HEK293 (cell line): ENCODE measurements at regions not wholly inside any gene's neighbourhood (a gene's known extent, or its start where the extent isn't known, plus 50 kb on each side); places are given as distances from the start of the nearest gene placed in this dataset.
"Not testable (repeated sequence)": the region's sequence is repeated elsewhere in the genome, so short reads cannot be mapped to it uniquely, and the experiment has no call there.

ENCODE experiments used
- CTCF ChIA-PET: fragments of 350-600 bp; formaldehyde crosslinking; extraction: SDS; loops from one replicate; lab custom pipeline; 2021; ENCODE audit warnings: antibody characterized with exemption; lab: Yijun Ruan, JAX
- POLR2A ChIA-PET: fragments of 300-600 bp; formaldehyde crosslinking; extraction: SDS; loops from one replicate; lab custom pipeline; 2020; ENCODE audit warnings: antibody characterized with exemption, inconsistent platforms; lab: Yijun Ruan, JAX
- H3K27ac ChIP-seq: fragments of 200-500 bp; sonication (Bioruptor generic); 2 replicates; pipeline ENCODE4 v1.5.1; 2014; ENCODE audit warnings: low read depth, low read length, control low read depth, inconsistent platforms; ENCODE audit errors: extremely low read depth
- H3K36me3 ChIP-seq, 2 experiments: fragments of 200-500 bp in 1 of 2; sonication (Bioruptor generic) in 1 of 2; 1 replicate in 1 of 2; 2 replicates in 1 of 2; pipeline ENCODE4 v1.5.1; 2014 to 2017; ENCODE audit warnings: inconsistent platforms in 2 of 2, low read length in 2 of 2; ENCODE audit not compliant: control insufficient read depth in 2 of 2, insufficient read depth in 1 of 2
- H3K4me1 ChIP-seq: fragments of 200-500 bp; sonication (Bioruptor generic); 2 replicates; pipeline ENCODE4 v1.5.1; 2014; ENCODE audit warnings: mild to moderate bottlenecking, low read length, inconsistent platforms; ENCODE audit not compliant: control insufficient read depth, insufficient read depth
- H3K4me3 ChIP-seq: 2 replicates; pipeline ENCODE4 v1.5.1; 2011; ENCODE audit warnings: low read depth, mild to moderate bottlenecking, control low read depth, low read length, moderate library complexity
- H3K9me3 ChIP-seq: fragments of 200-500 bp; sonication (Bioruptor generic); 2 replicates; pipeline ENCODE4 v1.5.1; 2014; ENCODE audit warnings: low read depth, low read length, inconsistent platforms; ENCODE audit not compliant: control insufficient read depth, insufficient read depth
- OVOL3 ChIP-seq: fragments of 450-650 bp; formaldehyde crosslinking; IDR thresholded peaks from 2 replicates; pipeline ENCODE4 v1.5.1; 2016; ENCODE audit warnings: missing biosample characterization, missing genetic modification characterization
- SP2 ChIP-seq: fragments of 450-650 bp; formaldehyde crosslinking; IDR thresholded peaks from 2 replicates; pipeline ENCODE4 v1.5.1; 2016; ENCODE audit warnings: missing biosample characterization, missing genetic modification characterization
- YY1 ChIP-seq: fragments of 450-650 bp; formaldehyde crosslinking; IDR thresholded peaks from 2 replicates; pipeline ENCODE4 v1.5.1; 2018; ENCODE audit warnings: missing biosample characterization, missing genetic modification characterization
- YY2 ChIP-seq: fragments of 450-650 bp; formaldehyde crosslinking; IDR thresholded peaks from 2 replicates; pipeline ENCODE4 v1.5.1; 2016; ENCODE audit warnings: missing biosample characterization, missing genetic modification characterization
- ZNF132 ChIP-seq: fragments of 450-650 bp; formaldehyde crosslinking; IDR thresholded peaks from 2 replicates; pipeline ENCODE4 v1.5.1; 2017; ENCODE audit warnings: missing biosample characterization, missing genetic modification characterization, borderline replicate concordance
- ZNF146 ChIP-seq: fragments of 450-650 bp; formaldehyde crosslinking; IDR thresholded peaks from 2 replicates; pipeline ENCODE4 v1.5.1; 2016; ENCODE audit warnings: missing biosample characterization, missing genetic modification characterization
- ZNF155 ChIP-seq: fragments of 450-650 bp; formaldehyde crosslinking; IDR thresholded peaks from 2 replicates; pipeline ENCODE4 v1.5.1; 2016; ENCODE audit warnings: missing biosample characterization, missing genetic modification characterization
- ZNF184 ChIP-seq: fragments of 450-650 bp; IDR thresholded peaks from 2 replicates; pipeline ENCODE4 v1.5.1; 2018; ENCODE audit warnings: missing biosample characterization, mild to moderate bottlenecking, missing genetic modification characterization
- ZNF2 ChIP-seq: fragments of 450-650 bp; formaldehyde crosslinking; IDR thresholded peaks from 2 replicates; pipeline ENCODE4 v1.5.1; 2016; ENCODE audit warnings: missing biosample characterization, missing genetic modification characterization
- ZNF292 ChIP-seq: fragments of 450-650 bp; formaldehyde crosslinking; IDR thresholded peaks from 2 replicates; pipeline ENCODE4 v1.5.1; 2016; ENCODE audit warnings: low read depth, missing biosample characterization, missing genetic modification characterization, borderline replicate concordance
- ZNF433 ChIP-seq: fragments of 450-650 bp; formaldehyde crosslinking; IDR thresholded peaks from 2 replicates; pipeline ENCODE4 v1.5.1; 2016; ENCODE audit warnings: missing biosample characterization, missing genetic modification characterization, low read depth
- ZNF510 ChIP-seq: fragments of 450-650 bp; formaldehyde crosslinking; IDR thresholded peaks from 2 replicates; pipeline ENCODE4 v1.5.1; 2018; ENCODE audit warnings: mild to moderate bottlenecking, missing genetic modification characterization, missing biosample characterization; ENCODE audit not compliant: insufficient replicate concordance
- ZNF530 ChIP-seq: fragments of 450-650 bp; formaldehyde crosslinking; IDR thresholded peaks from 2 replicates; pipeline ENCODE4 v1.5.1; 2016; ENCODE audit warnings: low read depth, missing biosample characterization, missing genetic modification characterization
- ZNF585B ChIP-seq: fragments of 450-650 bp; formaldehyde crosslinking; IDR thresholded peaks from 2 replicates; pipeline ENCODE4 v1.5.1; 2016; ENCODE audit warnings: missing biosample characterization, missing genetic modification characterization
- ZNF658 ChIP-seq: fragments of 450-650 bp; formaldehyde crosslinking; IDR thresholded peaks from 2 replicates; pipeline ENCODE4; 2016; ENCODE audit warnings: missing biosample characterization, missing genetic modification characterization
- ZNF785 ChIP-seq: fragments of 450-650 bp; formaldehyde crosslinking; IDR thresholded peaks from 2 replicates; pipeline ENCODE4 v1.5.1; 2016; ENCODE audit warnings: missing biosample characterization, missing genetic modification characterization
- ZNF791 ChIP-seq: fragments of 450-650 bp; formaldehyde crosslinking; IDR thresholded peaks from 2 replicates; pipeline ENCODE4 v1.5.1; 2016; ENCODE audit warnings: missing biosample characterization, missing genetic modification characterization
- TF ChIP-seq, protein P1 (sequence below): fragments of 450-650 bp; formaldehyde crosslinking; IDR thresholded peaks from 2 replicates; pipeline ENCODE4 v1.5.1; 2016; ENCODE audit warnings: missing biosample characterization, missing genetic modification characterization
- TF ChIP-seq, protein P2 (sequence below): fragments of 450-650 bp; formaldehyde crosslinking; IDR thresholded peaks from 2 replicates; pipeline ENCODE4 v1.5.1; 2016; ENCODE audit warnings: missing biosample characterization, missing genetic modification characterization, low read depth
- TF ChIP-seq, protein P3 (sequence below): fragments of 450-650 bp; formaldehyde crosslinking; IDR thresholded peaks from 2 replicates; pipeline ENCODE4 v1.5.1; 2016; ENCODE audit warnings: missing biosample characterization, missing genetic modification characterization, borderline replicate concordance
- TF ChIP-seq, protein P4 (sequence below): fragments of 450-650 bp; formaldehyde crosslinking; IDR thresholded peaks from 2 replicates; pipeline ENCODE4 v1.5.1; 2016; ENCODE audit warnings: missing biosample characterization, missing genetic modification characterization
- TF ChIP-seq, protein P5 (sequence below): fragments of 450-650 bp; formaldehyde crosslinking; IDR thresholded peaks from 2 replicates; pipeline ENCODE4 v1.5.1; 2017; ENCODE audit warnings: missing biosample characterization, mild to moderate bottlenecking, missing genetic modification characterization, moderate library complexity
- TF ChIP-seq, protein P6 (sequence below): fragments of 450-650 bp; formaldehyde crosslinking; IDR thresholded peaks from 2 replicates; pipeline ENCODE4 v1.5.1; 2016; ENCODE audit warnings: missing biosample characterization, missing genetic modification characterization

DNA sequence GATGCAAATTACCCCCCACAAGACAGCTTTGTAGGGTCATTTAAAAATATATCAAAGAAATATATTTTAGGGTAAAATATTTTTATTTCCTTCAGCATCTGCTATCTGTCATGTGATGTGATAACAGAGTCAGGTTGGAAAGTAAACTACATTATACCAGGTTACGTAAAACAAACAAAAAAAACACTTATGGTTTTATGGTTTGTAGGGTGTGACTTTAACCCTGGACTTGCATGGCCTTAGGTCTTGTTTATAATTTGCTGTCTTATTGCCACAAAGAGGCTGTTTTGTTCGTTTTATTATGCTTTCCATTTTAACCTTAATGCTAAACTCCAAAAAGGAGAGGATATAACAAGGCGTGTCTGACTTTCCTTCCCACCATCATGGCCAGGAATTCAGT, 244.5 kb upstream of the MME start:
- Histone ChIP-seq H3K36me3 (no peaks in the 10 kb centered on the region), H3K4me3 (no peak overlapping the region), H3K27ac (no peak overlapping the region), H3K9me3 (no peaks in the 10 kb centered on the region), H3K4me1 (no peaks in the 10 kb centered on the region)
- CTCF ChIA-PET: no interaction called here
- no peak for TF ChIP-seq ZNF791 (tag by site-specific recombination)
- no peak for TF ChIP-seq ZNF658 (tag by site-specific recombination)
- TF ChIP-seq ZNF433 (tag by site-specific recombination): no peak
- TF ChIP-seq SP2 (tag by site-specific recombination): no peak
- TF ChIP-seq ZNF530 (tag by site-specific recombination): no peak
- no peak for TF ChIP-seq ZNF2 (tag by site-specific recombination)
- TF ChIP-seq, protein P1, sequence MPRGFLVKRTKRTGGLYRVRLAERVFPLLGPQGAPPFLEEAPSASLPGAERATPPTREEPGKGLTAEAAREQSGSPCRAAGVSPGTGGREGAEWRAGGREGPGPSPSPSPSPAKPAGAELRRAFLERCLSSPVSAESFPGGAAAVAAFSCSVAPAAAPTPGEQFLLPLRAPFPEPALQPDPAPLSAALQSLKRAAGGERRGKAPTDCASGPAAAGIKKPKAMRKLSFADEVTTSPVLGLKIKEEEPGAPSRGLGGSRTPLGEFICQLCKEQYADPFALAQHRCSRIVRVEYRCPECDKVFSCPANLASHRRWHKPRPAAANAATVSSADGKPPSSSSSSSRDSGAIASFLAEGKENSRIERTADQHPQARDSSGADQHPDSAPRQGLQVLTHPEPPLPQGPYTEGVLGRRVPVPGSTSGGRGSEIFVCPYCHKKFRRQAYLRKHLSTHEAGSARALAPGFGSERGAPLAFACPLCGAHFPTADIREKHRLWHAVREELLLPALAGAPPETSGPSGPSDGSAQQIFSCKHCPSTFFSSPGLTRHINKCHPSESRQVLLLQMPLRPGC: no peak
- no peak for TF ChIP-seq YY2 (tag by site-specific recombination)
- TF ChIP-seq, protein P2, sequence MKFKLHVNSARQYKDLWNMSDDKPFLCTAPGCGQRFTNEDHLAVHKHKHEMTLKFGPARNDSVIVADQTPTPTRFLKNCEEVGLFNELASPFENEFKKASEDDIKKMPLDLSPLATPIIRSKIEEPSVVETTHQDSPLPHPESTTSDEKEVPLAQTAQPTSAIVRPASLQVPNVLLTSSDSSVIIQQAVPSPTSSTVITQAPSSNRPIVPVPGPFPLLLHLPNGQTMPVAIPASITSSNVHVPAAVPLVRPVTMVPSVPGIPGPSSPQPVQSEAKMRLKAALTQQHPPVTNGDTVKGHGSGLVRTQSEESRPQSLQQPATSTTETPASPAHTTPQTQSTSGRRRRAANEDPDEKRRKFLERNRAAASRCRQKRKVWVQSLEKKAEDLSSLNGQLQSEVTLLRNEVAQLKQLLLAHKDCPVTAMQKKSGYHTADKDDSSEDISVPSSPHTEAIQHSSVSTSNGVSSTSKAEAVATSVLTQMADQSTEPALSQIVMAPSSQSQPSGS (tag by site-specific recombination): no peak
- TF ChIP-seq YY1 (tag by site-specific recombination): no peak
- TF ChIP-seq ZNF510 (tag by site-specific recombination): no peak
- TF ChIP-seq OVOL3: no peak
- TF ChIP-seq ZNF146 (tag by site-specific recombination): no peak
- POLR2A ChIA-PET: no interaction called here

DNA sequence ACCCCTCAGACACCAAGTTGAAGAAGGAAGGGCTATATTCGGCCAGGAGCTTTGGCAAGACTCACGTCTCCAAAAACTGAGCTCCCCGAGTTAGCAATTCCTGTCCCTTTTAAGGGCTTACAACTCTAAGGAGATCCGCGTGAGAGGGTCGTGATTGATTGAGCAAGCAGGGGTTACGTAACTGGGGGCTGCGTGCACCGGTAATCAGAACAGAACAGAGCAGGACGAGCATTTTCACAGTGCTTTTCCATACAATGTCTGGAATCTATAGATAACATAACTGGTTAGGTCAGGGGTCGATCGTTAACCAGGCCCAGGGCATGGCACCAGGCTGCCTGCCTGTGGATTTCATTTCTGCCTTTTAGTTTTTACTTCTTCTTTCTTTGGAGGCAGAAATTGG, 245.3 kb upstream of the MME start:
- POLR2A ChIA-PET, H3K4me3 ChIP-seq, CTCF ChIA-PET, H3K4me1 ChIP-seq, H3K27ac ChIP-seq, H3K9me3 ChIP-seq, H3K36me3 ChIP-seq: not testable (repeated sequence)

DNA sequence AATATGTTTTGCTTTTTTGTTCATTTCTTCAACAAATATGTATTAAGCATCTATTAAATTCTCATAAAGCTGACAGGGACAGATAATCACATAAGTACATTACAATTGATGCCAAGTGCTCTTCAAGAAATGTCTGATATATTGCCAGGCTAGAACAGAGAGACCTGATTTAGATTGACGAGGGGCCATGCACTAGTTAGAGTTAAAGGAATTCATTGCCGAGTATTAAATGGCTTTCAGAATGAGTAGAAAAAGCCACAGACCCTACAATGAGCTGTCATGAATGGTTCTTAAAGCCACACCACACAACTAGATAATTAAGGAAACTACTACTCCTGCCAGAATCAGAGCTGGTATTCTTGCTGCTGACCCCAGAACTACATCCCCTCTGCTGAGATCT, 250.2 kb upstream of the MME start:
- H3K9me3 ChIP-seq: no peaks in the 10 kb centered on the region
- ChIA-PET CTCF (interaction anchor here (0.6 to 1.0 kb wide), 2 partner anchors 53 to 492 kb away, joined by 3 read pairs; no protein-coding TSS in a partner anchor), POLR2A (no interaction called here)
- no peak overlapping the region for H3K4me3 ChIP-seq
- H3K27ac ChIP-seq: no peak overlapping the region
- H3K36me3 ChIP-seq: no peaks in the 10 kb centered on the region
- no peaks in the 10 kb centered on the region for H3K4me1 ChIP-seq
- TF ChIP-seq ZNF132: no peak
- TF ChIP-seq, protein P3, sequence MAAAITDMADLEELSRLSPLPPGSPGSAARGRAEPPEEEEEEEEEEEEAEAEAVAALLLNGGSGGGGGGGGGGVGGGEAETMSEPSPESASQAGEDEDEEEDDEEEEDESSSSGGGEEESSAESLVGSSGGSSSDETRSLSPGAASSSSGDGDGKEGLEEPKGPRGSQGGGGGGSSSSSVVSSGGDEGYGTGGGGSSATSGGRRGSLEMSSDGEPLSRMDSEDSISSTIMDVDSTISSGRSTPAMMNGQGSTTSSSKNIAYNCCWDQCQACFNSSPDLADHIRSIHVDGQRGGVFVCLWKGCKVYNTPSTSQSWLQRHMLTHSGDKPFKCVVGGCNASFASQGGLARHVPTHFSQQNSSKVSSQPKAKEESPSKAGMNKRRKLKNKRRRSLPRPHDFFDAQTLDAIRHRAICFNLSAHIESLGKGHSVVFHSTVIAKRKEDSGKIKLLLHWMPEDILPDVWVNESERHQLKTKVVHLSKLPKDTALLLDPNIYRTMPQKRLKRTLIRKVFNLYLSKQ (tag by site-specific recombination): no peak
- TF ChIP-seq, protein P4, sequence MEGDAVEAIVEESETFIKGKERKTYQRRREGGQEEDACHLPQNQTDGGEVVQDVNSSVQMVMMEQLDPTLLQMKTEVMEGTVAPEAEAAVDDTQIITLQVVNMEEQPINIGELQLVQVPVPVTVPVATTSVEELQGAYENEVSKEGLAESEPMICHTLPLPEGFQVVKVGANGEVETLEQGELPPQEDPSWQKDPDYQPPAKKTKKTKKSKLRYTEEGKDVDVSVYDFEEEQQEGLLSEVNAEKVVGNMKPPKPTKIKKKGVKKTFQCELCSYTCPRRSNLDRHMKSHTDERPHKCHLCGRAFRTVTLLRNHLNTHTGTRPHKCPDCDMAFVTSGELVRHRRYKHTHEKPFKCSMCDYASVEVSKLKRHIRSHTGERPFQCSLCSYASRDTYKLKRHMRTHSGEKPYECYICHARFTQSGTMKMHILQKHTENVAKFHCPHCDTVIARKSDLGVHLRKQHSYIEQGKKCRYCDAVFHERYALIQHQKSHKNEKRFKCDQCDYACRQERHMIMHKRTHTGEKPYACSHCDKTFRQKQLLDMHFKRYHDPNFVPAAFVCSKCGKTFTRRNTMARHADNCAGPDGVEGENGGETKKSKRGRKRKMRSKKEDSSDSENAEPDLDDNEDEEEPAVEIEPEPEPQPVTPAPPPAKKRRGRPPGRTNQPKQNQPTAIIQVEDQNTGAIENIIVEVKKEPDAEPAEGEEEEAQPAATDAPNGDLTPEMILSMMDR (tag by site-specific recombination): no peak
- TF ChIP-seq, protein P5, sequence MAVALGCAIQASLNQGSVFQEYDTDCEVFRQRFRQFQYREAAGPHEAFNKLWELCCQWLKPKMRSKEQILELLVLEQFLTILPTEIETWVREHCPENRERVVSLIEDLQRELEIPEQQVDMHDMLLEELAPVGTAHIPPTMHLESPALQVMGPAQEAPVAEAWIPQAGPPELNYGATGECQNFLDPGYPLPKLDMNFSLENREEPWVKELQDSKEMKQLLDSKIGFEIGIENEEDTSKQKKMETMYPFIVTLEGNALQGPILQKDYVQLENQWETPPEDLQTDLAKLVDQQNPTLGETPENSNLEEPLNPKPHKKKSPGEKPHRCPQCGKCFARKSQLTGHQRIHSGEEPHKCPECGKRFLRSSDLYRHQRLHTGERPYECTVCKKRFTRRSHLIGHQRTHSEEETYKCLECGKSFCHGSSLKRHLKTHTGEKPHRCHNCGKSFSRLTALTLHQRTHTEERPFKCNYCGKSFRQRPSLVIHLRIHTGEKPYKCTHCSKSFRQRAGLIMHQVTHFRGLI (tag by site-specific recombination): no peak
- TF ChIP-seq ZNF292 (tag by site-specific recombination): no peak
- TF ChIP-seq, protein P6, sequence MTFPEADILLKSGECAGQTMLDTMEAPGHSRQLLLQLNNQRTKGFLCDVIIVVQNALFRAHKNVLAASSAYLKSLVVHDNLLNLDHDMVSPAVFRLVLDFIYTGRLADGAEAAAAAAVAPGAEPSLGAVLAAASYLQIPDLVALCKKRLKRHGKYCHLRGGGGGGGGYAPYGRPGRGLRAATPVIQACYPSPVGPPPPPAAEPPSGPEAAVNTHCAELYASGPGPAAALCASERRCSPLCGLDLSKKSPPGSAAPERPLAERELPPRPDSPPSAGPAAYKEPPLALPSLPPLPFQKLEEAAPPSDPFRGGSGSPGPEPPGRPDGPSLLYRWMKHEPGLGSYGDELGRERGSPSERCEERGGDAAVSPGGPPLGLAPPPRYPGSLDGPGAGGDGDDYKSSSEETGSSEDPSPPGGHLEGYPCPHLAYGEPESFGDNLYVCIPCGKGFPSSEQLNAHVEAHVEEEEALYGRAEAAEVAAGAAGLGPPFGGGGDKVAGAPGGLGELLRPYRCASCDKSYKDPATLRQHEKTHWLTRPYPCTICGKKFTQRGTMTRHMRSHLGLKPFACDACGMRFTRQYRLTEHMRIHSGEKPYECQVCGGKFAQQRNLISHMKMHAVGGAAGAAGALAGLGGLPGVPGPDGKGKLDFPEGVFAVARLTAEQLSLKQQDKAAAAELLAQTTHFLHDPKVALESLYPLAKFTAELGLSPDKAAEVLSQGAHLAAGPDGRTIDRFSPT (tag by site-specific recombination): no peak
- TF ChIP-seq ZNF155 (tag by site-specific recombination): no peak
- TF ChIP-seq ZNF585B (tag by site-specific recombination): no peak
- TF ChIP-seq ZNF785 (tag by site-specific recombination): no peak
- no peak for TF ChIP-seq ZNF184 (tag by site-specific recombination)
